Mucosa of rectum (tissue), 2 donors: ENCODE measurements at regions not wholly inside any gene's neighbourhood (a gene's known extent, or its start where the extent isn't known, plus 50 kb on each side); places are given as distances from the start of the nearest gene placed in this dataset.

Experiments used
- H3K27ac ChIP-seq, 2 donors: one replicate each; pipeline ENCODE4 v1.7.0; 2013; ENCODE audit warnings: inconsistent platforms in 2 of 2, low read depth in 2 of 2, low read length in 2 of 2
- H3K27me3 ChIP-seq, 2 donors: one replicate each; pipeline ENCODE4 v1.7.0; 2013; ENCODE audit warnings: low read length in 2 of 2; ENCODE audit not compliant: control insufficient read depth in 2 of 2, insufficient read depth in 2 of 2
- H3K36me3 ChIP-seq, 2 donors: one replicate each; pipeline ENCODE4 v1.7.0; 2013; ENCODE audit warnings: low read length in 2 of 2; ENCODE audit not compliant: control insufficient read depth in 2 of 2, insufficient read depth in 2 of 2
- H3K4me1 ChIP-seq, 2 donors: one replicate each; pipeline ENCODE4 v1.7.0; 2013; ENCODE audit warnings: low read length in 2 of 2, mild to moderate bottlenecking in 1 of 2; ENCODE audit not compliant: control insufficient read depth in 2 of 2, insufficient read depth in 2 of 2
- H3K4me3 ChIP-seq, 2 donors: one replicate each; pipeline ENCODE4 v1.7.0; 2013; ENCODE audit warnings: low read length in 2 of 2
- H3K9ac ChIP-seq, 2 donors: one replicate each; pipeline ENCODE4 v1.7.0; 2013; ENCODE audit warnings: low read length in 2 of 2, low read depth in 1 of 2, mild to moderate bottlenecking in 1 of 2
- H3K9me3 ChIP-seq, 2 donors: one replicate each; pipeline ENCODE4 v1.7.0; 2013; ENCODE audit warnings: low read length in 2 of 2; ENCODE audit not compliant: control insufficient read depth in 2 of 2
- donor health status: healthy.
- donor health status: Normal muscosa, but diverticular disease.

DNA sequence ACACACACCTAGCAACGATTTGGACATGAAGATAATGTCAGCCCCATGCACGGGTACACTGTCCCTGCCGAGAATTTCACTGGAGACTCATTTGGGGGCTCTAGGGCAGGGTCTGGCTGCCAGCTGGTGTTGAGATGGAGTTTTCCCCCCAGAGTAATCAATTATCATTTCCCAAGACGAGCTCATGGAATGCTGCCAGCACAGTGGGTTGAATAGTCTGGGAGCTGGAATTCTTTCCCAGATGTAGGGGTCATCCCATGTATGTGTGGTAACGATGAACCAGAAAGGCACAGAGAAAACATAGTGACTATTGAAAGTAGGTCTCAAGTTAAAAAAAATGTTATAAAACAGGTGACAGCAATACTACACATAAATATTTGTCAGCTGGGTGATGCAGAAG, 579.9 kb downstream of the MAFB start:
- Histone ChIP-seq H3K4me1 (no peaks in the 10 kb centered on the region), H3K27ac (no peak overlapping the region), H3K4me3 (no peak overlapping the region), H3K9me3 (no peaks in the 10 kb centered on the region), H3K36me3 (no peaks in the 10 kb centered on the region), H3K27me3 (no peaks in the 10 kb centered on the region), H3K9ac (no peak overlapping the region)

DNA sequence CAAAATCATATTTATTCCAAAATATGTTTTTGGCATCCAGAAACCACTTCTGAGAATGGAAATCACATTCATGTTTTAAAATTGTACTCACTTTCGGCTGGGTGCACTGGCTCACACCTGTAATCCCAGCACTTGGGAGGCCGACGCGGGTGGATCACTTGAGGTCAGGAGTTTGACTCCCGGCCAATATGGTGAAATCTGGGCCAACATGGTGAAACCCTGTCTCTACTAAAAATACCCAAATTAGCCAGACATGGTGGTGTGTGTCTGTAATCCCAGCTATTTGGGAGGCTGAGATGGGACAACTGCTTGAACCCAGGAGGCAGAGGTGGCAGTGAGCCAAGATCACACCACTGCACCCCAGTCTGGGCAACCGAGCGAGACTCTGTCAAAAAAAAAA, 580.7 kb downstream of the MAFB start:
- Histone ChIP-seq H3K9ac (no peak overlapping the region), H3K27me3 (no peaks in the 10 kb centered on the region), H3K36me3 (no peaks in the 10 kb centered on the region), H3K4me1 (no peaks in the 10 kb centered on the region), H3K9me3 (no peaks in the 10 kb centered on the region), H3K27ac (no peak overlapping the region), H3K4me3 (no peak overlapping the region)

DNA sequence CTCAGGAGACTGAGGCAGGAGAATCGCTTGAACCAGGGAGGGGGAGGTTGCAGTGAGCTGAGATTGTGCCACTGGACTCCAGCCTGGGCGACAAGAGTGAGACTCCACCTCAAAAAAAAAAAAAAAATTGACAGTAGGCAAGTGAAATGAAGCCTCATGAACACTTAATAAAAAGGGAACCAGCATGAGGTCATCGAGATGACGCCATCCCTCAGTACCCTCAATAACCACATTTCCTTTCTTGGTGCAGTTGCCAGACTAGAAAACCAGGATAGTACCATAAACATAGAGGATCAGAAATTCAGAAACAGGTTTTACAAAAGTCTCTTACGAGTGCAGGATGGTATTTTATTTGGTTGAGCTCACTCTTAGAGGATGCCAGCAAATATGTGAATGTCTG, 584.1 kb downstream of the MAFB start:
- Histone ChIP-seq H3K4me3 (no peak overlapping the region), H3K4me1 (no peaks in the 10 kb centered on the region), H3K27me3 (no peaks in the 10 kb centered on the region), H3K9ac (no peak overlapping the region), H3K36me3 (no peaks in the 10 kb centered on the region), H3K27ac (no peak overlapping the region), H3K9me3 (no peaks in the 10 kb centered on the region)

- Histone ChIP-seq H3K27me3 (no peaks in the 10 kb centered on the region), H3K27ac (no peak overlapping the region), H3K9me3 (no peaks in the 10 kb centered on the region), H3K4me3 (no peak overlapping the region), H3K36me3 (no peaks in the 10 kb centered on the region), H3K4me1 (no peaks in the 10 kb centered on the region), H3K9ac (no peak overlapping the region)
These were observed 585.6 kb downstream of the MAFB start for GRCh38 chr20:40103420-40103819.

DNA sequence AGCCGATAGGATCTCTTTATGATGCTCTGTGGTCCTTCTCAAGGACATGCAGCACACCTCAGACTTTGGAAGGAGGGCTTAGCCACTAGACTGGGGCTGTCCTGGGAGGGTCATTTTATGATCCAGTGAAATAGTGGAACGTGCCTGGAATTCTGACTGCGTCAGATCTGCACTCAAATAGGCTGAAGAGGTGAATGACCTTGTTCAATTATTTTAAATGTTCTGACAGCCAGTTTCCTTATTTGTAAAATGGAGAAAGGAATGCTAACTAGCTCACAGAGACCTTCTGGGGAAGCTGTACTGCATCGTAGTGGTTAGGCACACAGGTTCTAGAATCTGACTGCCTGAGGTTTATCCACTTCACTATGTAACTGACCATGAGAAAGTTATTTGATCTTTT, 587.5 kb downstream of the MAFB start:
- no peaks in the 10 kb centered on the region for H3K9me3 ChIP-seq
- no peaks in the 10 kb centered on the region for H3K27me3 ChIP-seq
- H3K27ac ChIP-seq = no peak overlapping the region
- no peaks in the 10 kb centered on the region for H3K36me3 ChIP-seq
- no peaks in the 10 kb centered on the region for H3K4me1 ChIP-seq
- no peak overlapping the region for H3K9ac ChIP-seq
- H3K4me3 ChIP-seq = no peak overlapping the region

DNA sequence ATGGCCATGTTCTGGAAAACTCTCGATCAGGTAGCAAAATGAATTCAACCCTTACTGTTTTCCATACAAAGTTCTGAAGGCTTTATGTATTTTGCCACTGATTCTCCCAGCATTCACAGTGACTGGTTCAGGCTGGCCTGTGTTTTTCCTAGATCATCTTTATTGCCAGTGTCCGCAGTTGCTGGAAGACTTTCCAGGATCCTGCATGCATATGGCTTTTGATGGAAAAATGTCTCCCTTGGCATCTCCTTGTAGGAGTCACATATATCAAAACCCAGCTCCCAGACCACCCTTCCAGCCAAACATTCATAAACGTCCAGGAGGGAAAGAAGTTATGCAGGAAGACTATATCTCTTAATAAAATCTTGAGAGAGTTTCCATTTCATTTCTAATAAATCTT, 588.8 kb downstream of the MAFB start:
- H3K27me3 ChIP-seq = no peaks in the 10 kb centered on the region
- H3K36me3 ChIP-seq = no peaks in the 10 kb centered on the region
- no peak overlapping the region for H3K4me3 ChIP-seq
- H3K4me1 ChIP-seq = no peaks in the 10 kb centered on the region
- H3K9ac ChIP-seq = no peak overlapping the region
- H3K9me3 ChIP-seq = no peaks in the 10 kb centered on the region
- no peak overlapping the region for H3K27ac ChIP-seq

DNA sequence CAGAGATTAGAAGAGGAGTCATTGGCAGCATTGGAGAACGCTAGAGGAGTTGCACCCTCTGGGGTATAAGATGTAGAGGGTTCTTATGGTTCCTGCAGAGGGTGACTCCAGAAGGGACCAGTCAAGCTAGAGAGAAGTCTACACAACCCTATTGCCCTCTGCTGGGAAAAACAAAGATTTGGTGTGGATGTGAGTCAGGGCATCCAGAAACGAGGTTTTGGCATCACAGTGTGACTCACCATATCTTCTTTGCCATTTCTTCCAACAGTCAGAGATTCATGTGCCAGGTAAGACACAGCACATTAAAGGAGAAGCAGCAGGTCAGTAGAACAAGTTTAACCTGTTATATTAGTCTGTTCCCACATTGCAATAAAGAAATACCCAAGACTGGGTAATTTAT, 598.8 kb downstream of the MAFB start:
- H3K36me3 ChIP-seq = no peaks in the 10 kb centered on the region
- H3K27ac ChIP-seq = no peak overlapping the region
- H3K9me3 ChIP-seq = peaks cover 0 to 3% of the 10 kb centered on the region in 2 donors
- no peak overlapping the region for H3K9ac ChIP-seq
- no peak overlapping the region for H3K4me3 ChIP-seq
- H3K4me1 ChIP-seq = no peaks in the 10 kb centered on the region
- no peaks in the 10 kb centered on the region for H3K27me3 ChIP-seq

GRCh38 chr20:40087496-40087895, 601.5 kb downstream of the MAFB start:
- Histone ChIP-seq H3K27ac (no peak overlapping the region), H3K27me3 (no peaks in the 10 kb centered on the region), H3K4me3 (no peak overlapping the region), H3K36me3 (no peaks in the 10 kb centered on the region), H3K4me1 (no peaks in the 10 kb centered on the region), H3K9me3 (peaks cover 0 to 3% of the 10 kb centered on the region in 2 donors), H3K9ac (no peak overlapping the region)

DNA sequence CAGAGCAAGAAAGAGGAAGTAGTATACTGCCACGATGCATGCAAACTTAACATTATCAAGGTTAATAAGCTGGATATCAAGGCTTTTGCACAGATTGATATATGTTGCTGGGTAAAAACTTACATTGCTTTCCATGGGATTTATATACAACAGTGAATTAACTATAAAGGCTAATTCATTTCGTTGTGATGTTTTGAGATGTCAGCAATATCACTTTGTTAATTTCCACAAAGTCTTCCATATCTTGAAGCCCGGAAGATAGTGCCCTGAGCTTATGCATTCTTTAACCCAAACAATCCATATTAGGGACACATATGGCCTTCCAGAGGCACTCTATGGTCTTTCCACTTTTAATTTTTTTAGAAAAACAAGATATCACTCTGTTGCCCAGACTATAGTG, 603.5 kb downstream of the MAFB start:
- Histone ChIP-seq H3K27ac (no peak overlapping the region), H3K36me3 (no peaks in the 10 kb centered on the region), H3K4me3 (no peak overlapping the region), H3K9me3 (no peaks in the 10 kb centered on the region), H3K9ac (no peak overlapping the region), H3K4me1 (no peaks in the 10 kb centered on the region), H3K27me3 (no peaks in the 10 kb centered on the region)

DNA sequence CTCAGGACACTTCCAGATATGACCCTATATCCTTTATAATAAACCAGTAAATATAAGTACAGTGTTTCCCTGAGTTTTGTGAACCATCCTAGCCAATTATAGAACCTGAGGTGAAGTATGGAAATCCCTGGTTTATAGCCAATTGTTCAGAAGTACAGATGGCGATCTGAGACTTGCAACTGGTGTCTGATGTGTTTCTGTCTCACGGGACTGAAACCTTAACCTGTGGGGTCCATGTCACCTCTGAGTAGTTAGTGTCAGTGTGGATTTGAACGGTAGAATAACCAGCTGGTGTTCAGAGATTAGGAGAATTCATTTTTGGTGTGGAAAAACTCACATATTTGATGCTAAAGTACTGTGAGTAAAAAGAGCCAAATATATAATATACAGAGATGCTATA, 606.6 kb downstream of the MAFB start:
- H3K36me3 ChIP-seq = no peaks in the 10 kb centered on the region
- H3K4me3 ChIP-seq = no peak overlapping the region
- H3K27me3 ChIP-seq = no peaks in the 10 kb centered on the region
- no peak overlapping the region for H3K9ac ChIP-seq
- H3K9me3 ChIP-seq = no peaks in the 10 kb centered on the region
- no peaks in the 10 kb centered on the region for H3K4me1 ChIP-seq
- H3K27ac ChIP-seq = no peak overlapping the region

DNA sequence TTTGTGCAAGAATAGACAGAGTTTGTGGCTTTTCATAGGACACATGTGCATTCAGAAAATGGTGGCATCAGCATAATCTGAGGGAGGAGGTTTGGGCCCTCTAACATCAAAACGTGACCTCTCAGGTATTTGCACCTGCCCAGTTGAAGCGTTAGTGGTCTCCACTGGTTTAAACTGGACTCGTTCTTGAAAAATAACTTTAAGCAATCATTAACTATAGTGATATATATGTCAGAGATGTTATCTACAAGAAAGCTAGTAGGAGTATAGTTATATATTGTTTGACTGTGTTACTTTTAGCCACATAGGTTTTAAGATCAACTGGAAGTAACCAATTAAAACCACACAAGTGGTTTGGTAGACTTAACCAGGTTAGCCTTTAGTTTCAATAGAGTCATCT, 607.4 kb downstream of the MAFB start:
- no peaks in the 10 kb centered on the region for H3K9me3 ChIP-seq
- H3K36me3 ChIP-seq = no peaks in the 10 kb centered on the region
- H3K4me1 ChIP-seq = no peaks in the 10 kb centered on the region
- no peaks in the 10 kb centered on the region for H3K27me3 ChIP-seq
- no peak overlapping the region for H3K9ac ChIP-seq
- H3K4me3 ChIP-seq = no peak overlapping the region
- no peak overlapping the region for H3K27ac ChIP-seq
